OCI-LY1 (cell line): ENCODE measurements at regions not wholly inside any gene's neighbourhood (a gene's known extent, or its start where the extent isn't known, plus 50 kb on each side); places are given as distances from the start of the nearest gene placed in this dataset.
"Not testable (repeated sequence)": the region's sequence is repeated elsewhere in the genome, so short reads cannot be mapped to it uniquely, and the experiment has no call there.

Source experiments
- H2AFZ ChIP-seq: fragments of 200-600 bp; sonication (generic), shearing (Covaris generic); 2 replicates; pipeline ENCODE4 v1.6.0; 2014; ENCODE audit warnings: antibody characterized with exemption, mild to moderate bottlenecking, low read length
- H3F3A ChIP-seq: fragments of 200-600 bp; sonication (generic), shearing (Covaris generic); 2 replicates; pipeline ENCODE4 v1.6.0; 2014; ENCODE audit warnings: mild to moderate bottlenecking, antibody characterized with exemption, low read length, moderate library complexity; ENCODE audit not compliant: insufficient read depth
- H3K27ac ChIP-seq: fragments of 200-600 bp; sonication (generic); 2 replicates; pipeline ENCODE4 v1.5.1; 2014; ENCODE audit warnings: low read length, mixed run types, mild to moderate bottlenecking, low read depth; ENCODE audit not compliant: poor library complexity, severe bottlenecking
- H3K27me3 ChIP-seq: fragments of 200-600 bp; sonication (generic); 2 replicates; pipeline ENCODE4 v1.6.0; 2014; ENCODE audit warnings: antibody characterized with exemption, mild to moderate bottlenecking, low read length, moderate library complexity; ENCODE audit not compliant: insufficient read depth
- H3K36me3 ChIP-seq: fragments of 200-600 bp; sonication (generic); 2 replicates; pipeline ENCODE4 v1.6.1; 2014; ENCODE audit warnings: mild to moderate bottlenecking, antibody characterized with exemption, low read length, moderate library complexity, mixed read lengths; ENCODE audit not compliant: insufficient read depth
- H3K4me1 ChIP-seq: fragments of 200-600 bp; sonication (generic); 2 replicates; pipeline ENCODE4 v1.5.1; 2014; ENCODE audit warnings: mild to moderate bottlenecking, low read length, moderate library complexity; ENCODE audit not compliant: insufficient read depth, severe bottlenecking
- H3K4me2 ChIP-seq: fragments of 200-600 bp; sonication (generic), shearing (Covaris generic); 2 replicates; pipeline ENCODE4 v1.6.1; 2014; ENCODE audit warnings: low read length
- H3K4me3 ChIP-seq: fragments of 200-600 bp; sonication (generic); 2 replicates; pipeline ENCODE4 v1.5.1; 2014; ENCODE audit warnings: low read length, low read depth, mild to moderate bottlenecking, mixed read lengths; ENCODE audit not compliant: poor library complexity, severe bottlenecking
- H3K79me2 ChIP-seq: fragments of 200-600 bp; shearing (Covaris generic); 2 replicates; pipeline ENCODE4 v1.6.1; 2016; ENCODE audit warnings: mixed run types, low read length, mixed read lengths; ENCODE audit not compliant: insufficient read depth
- H3K9ac ChIP-seq: fragments of 200-600 bp; sonication (generic), shearing (Covaris generic); 2 replicates; pipeline ENCODE4 v1.6.1; 2014; ENCODE audit warnings: mild to moderate bottlenecking, low read length, mixed read lengths
- H3K9me2 ChIP-seq: fragments of 200-600 bp; sonication (generic), shearing (Covaris generic); 2 replicates; pipeline ENCODE4 v1.6.1; 2014; ENCODE audit warnings: low read depth, mild to moderate bottlenecking, low read length, mixed read lengths
- H3K9me3 ChIP-seq: fragments of 200-600 bp; shearing (Covaris generic); 2 replicates; pipeline ENCODE4 v1.6.1; 2014; ENCODE audit warnings: low read length, mixed read lengths
- H4K20me1 ChIP-seq: fragments of 200-600 bp; sonication (generic), shearing (Covaris generic); 2 replicates; pipeline ENCODE4 v1.6.0; 2016; ENCODE audit warnings: mild to moderate bottlenecking, low read length; ENCODE audit not compliant: insufficient read depth

GRCh38 chr1:206366772-206367171 lies 103.5 kb upstream of the IKBKE start:
- not testable (repeated sequence) for H3K9me2 ChIP-seq, H3K4me3 ChIP-seq, H3K27me3 ChIP-seq, H3K4me2 ChIP-seq, H4K20me1 ChIP-seq, H3K36me3 ChIP-seq, H3K9ac ChIP-seq, H3F3A ChIP-seq, H3K9me3 ChIP-seq, H3K4me1 ChIP-seq, H3K79me2 ChIP-seq, H3K27ac ChIP-seq, H2AFZ ChIP-seq

GRCh38 chr1:206367955-206368622 lies 102.2 kb upstream of the IKBKE start:
- H3K4me3 ChIP-seq, H3K27ac ChIP-seq, H3K4me1 ChIP-seq, H3K9me3 ChIP-seq, H3K79me2 ChIP-seq, H3K9ac ChIP-seq, H3K4me2 ChIP-seq, H3K36me3 ChIP-seq, H4K20me1 ChIP-seq, H3K9me2 ChIP-seq, H2AFZ ChIP-seq, H3F3A ChIP-seq, H3K27me3 ChIP-seq: not testable (repeated sequence)

- not testable (repeated sequence) for H3K79me2 ChIP-seq, H3K36me3 ChIP-seq, H3K27me3 ChIP-seq, H3K9ac ChIP-seq, H3K4me1 ChIP-seq, H3K9me2 ChIP-seq, H3K4me3 ChIP-seq, H3K27ac ChIP-seq, H2AFZ ChIP-seq, H4K20me1 ChIP-seq, H3K4me2 ChIP-seq, H3F3A ChIP-seq, H3K9me3 ChIP-seq
These were observed 95.6 kb upstream of the IKBKE start for GRCh38 chr1:206374725-206375124.

GRCh38 chr1:206375552-206375951 lies 94.7 kb upstream of the IKBKE start:
- H3K4me2 ChIP-seq, H3K27me3 ChIP-seq, H3F3A ChIP-seq, H3K79me2 ChIP-seq, H3K4me1 ChIP-seq, H3K36me3 ChIP-seq, H3K9me3 ChIP-seq, H3K4me3 ChIP-seq, H2AFZ ChIP-seq, H3K9me2 ChIP-seq, H3K9ac ChIP-seq, H4K20me1 ChIP-seq, H3K27ac ChIP-seq: not testable (repeated sequence)

- H3K9me3 ChIP-seq, H3K27ac ChIP-seq: not testable (repeated sequence)
These were observed 91.8 kb upstream of the IKBKE start for GRCh38 chr1:206378506-206378905.

GRCh38 chr1:206379245-206379644 lies 91.0 kb upstream of the IKBKE start:
- not testable (repeated sequence) for H3K4me3 ChIP-seq, H2AFZ ChIP-seq, H3K9me3 ChIP-seq, H3K9ac ChIP-seq, H3F3A ChIP-seq, H3K4me1 ChIP-seq, H3K4me2 ChIP-seq, H3K27ac ChIP-seq, H3K27me3 ChIP-seq, H4K20me1 ChIP-seq, H3K79me2 ChIP-seq, H3K36me3 ChIP-seq, H3K9me2 ChIP-seq

More at GRCh38 chr1:206378506-206378905, 91.8 kb upstream of the IKBKE start:
- H3K9me2 ChIP-seq, H3F3A ChIP-seq, H3K9ac ChIP-seq, H2AFZ ChIP-seq, H3K4me3 ChIP-seq, H3K27me3 ChIP-seq, H3K36me3 ChIP-seq, H3K4me2 ChIP-seq, H3K79me2 ChIP-seq, H3K4me1 ChIP-seq, H4K20me1 ChIP-seq: not testable (repeated sequence)

- not testable (repeated sequence) for H4K20me1 ChIP-seq, H3K4me3 ChIP-seq, H3K27me3 ChIP-seq, H3K4me1 ChIP-seq, H3K4me2 ChIP-seq, H3K9me3 ChIP-seq, H3K9ac ChIP-seq, H3F3A ChIP-seq, H3K79me2 ChIP-seq, H3K27ac ChIP-seq, H2AFZ ChIP-seq, H3K36me3 ChIP-seq, H3K9me2 ChIP-seq
These were observed 90.0 kb upstream of the IKBKE start for GRCh38 chr1:206380163-206380790.
